ENCODE measurements at regions not wholly inside any gene's neighbourhood (a gene's known extent, or its start where the extent isn't known, plus 50 kb on each side); places are given as distances from the start of the nearest gene placed in this dataset.

- CTCF ChIA-PET, result no interaction called here
- Histone ChIP-seq H3K4me1 (ENCODE audit: control extremely low read depth in 1 of 4, control insufficient read depth in 4 of 4, insufficient read depth in 4 of 4, low read length in 3 of 4) (no peaks in the 10 kb centered on the region), H3K27me3 (replicated peaks in 2 of 5; ENCODE audit: control insufficient read depth in 4 of 5, insufficient read depth in 5 of 5, low read length in 4 of 5) (peaks cover 0 to 13% (median 0%) of the 10 kb centered on the region in 5 experiments), H3K4me3 (ENCODE audit: control insufficient read depth in 1 of 7, extremely low read depth in 1 of 7, insufficient read depth in 4 of 7, low read depth in 2 of 7, low read length in 6 of 7) (no peak overlapping the region), H3K27ac (ENCODE audit: insufficient read depth in 1 of 2, low read depth in 1 of 2, low read length in 2 of 2, poor library complexity in 1 of 2, severe bottlenecking in 2 of 2) (no peak overlapping the region), H3K36me3 (ENCODE audit: control insufficient read depth in 4 of 4, insufficient read depth in 4 of 4, low read length in 3 of 4) (no peaks in the 10 kb centered on the region), H3K9me3 (ENCODE audit: control extremely low read depth in 1 of 5, control insufficient read depth in 4 of 5, insufficient read depth in 2 of 5, low read depth in 1 of 5, low read length in 4 of 5) (no peaks in the 10 kb centered on the region)
- no peak for DNase-seq
- WGBS (ENCODE audit: insufficient coverage), result 76% methylated on average over 7 of the region's 11 CpGs
- POLR2A ChIA-PET, result no interaction called here
Measured at GRCh38 chr1:5311634-5312292, 657.4 kb downstream of the AJAP1 start.

GRCh38 chr1:5311147-5311546 is 656.7 kb downstream of the AJAP1 start:
- Histone ChIP-seq H3K27me3 (replicated peaks in 2 of 5; ENCODE audit: control insufficient read depth in 4 of 5, insufficient read depth in 5 of 5, low read length in 4 of 5) (peaks cover 0 to 11% (median 0%) of the 10 kb centered on the region in 5 experiments), H3K36me3 (ENCODE audit: control insufficient read depth in 4 of 4, insufficient read depth in 4 of 4, low read length in 3 of 4) (no peaks in the 10 kb centered on the region), H3K9me3 (ENCODE audit: control extremely low read depth in 1 of 5, control insufficient read depth in 4 of 5, insufficient read depth in 2 of 5, low read depth in 1 of 5, low read length in 4 of 5) (no peaks in the 10 kb centered on the region), H3K4me1 (ENCODE audit: control extremely low read depth in 1 of 4, control insufficient read depth in 4 of 4, insufficient read depth in 4 of 4, low read length in 3 of 4) (no peaks in the 10 kb centered on the region), H3K4me3 (ENCODE audit: control insufficient read depth in 1 of 7, extremely low read depth in 1 of 7, insufficient read depth in 4 of 7, low read depth in 2 of 7, low read length in 6 of 7) (no peak overlapping the region), H3K27ac (ENCODE audit: insufficient read depth in 1 of 2, low read depth in 1 of 2, low read length in 2 of 2, poor library complexity in 1 of 2, severe bottlenecking in 2 of 2) (no peak overlapping the region)
- WGBS (ENCODE audit: insufficient coverage), result 76% methylated on average over 12 of the region's 12 CpGs
- POLR2A ChIA-PET, result no interaction called here
- CTCF ChIA-PET, result no interaction called here
- no peak for DNase-seq

GRCh38 chr1:5308249-5308648 is 653.8 kb downstream of the AJAP1 start:
- POLR2A ChIA-PET, result no interaction called here
- CTCF ChIA-PET, result no interaction called here

DNA sequence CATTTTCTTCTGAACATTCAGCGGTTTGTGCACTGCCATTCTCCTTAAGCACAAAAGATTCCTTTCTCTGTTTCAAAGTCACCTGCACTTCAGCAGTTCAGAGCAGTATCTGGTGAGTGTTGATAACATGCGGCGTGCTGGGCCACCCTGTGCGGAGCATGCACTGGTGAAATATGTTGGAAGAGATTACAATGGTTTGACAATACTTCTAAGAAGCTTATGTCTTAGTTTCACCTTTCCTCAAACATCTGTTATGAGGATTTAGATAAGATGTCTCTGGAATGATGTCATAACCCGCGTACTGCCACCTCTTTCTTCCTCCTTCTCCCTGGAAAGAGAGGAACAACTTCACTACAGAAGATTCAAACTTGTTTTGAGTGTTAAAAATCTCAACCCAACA is 650.3 kb downstream of the AJAP1 start:
- no CpG with 5 or more reads among the region's 6 CpGs for WGBS (ENCODE audit: insufficient coverage)
- H3K36me3 ChIP-seq (ENCODE audit: control insufficient read depth in 4 of 4, insufficient read depth in 4 of 4, low read length in 3 of 4), result no peaks in the 10 kb centered on the region
- H3K4me1 ChIP-seq (ENCODE audit: control extremely low read depth in 1 of 4, control insufficient read depth in 4 of 4, insufficient read depth in 4 of 4, low read length in 3 of 4), result no peaks in the 10 kb centered on the region
- no peaks in the 10 kb centered on the region for H3K9me3 ChIP-seq (ENCODE audit: control extremely low read depth in 1 of 5, control insufficient read depth in 4 of 5, insufficient read depth in 2 of 5, low read depth in 1 of 5, low read length in 4 of 5)
- DNase-seq, result no peak
- peaks cover 0 to 4% (median 0%) of the 10 kb centered on the region in 5 experiments for H3K27me3 ChIP-seq (replicated peaks in 2 of 5; ENCODE audit: control insufficient read depth in 4 of 5, insufficient read depth in 5 of 5, low read length in 4 of 5)
- ChIA-PET POLR2A (no interaction called here), CTCF (no interaction called here)
- H3K27ac ChIP-seq (ENCODE audit: insufficient read depth in 1 of 2, low read depth in 1 of 2, low read length in 2 of 2, poor library complexity in 1 of 2, severe bottlenecking in 2 of 2), result no peak overlapping the region
- no peak overlapping the region for H3K4me3 ChIP-seq (ENCODE audit: control insufficient read depth in 1 of 7, extremely low read depth in 1 of 7, insufficient read depth in 4 of 7, low read depth in 2 of 7, low read length in 6 of 7)

More at GRCh38 chr1:5308249-5308648, 653.8 kb downstream of the AJAP1 start:
- Histone ChIP-seq H3K27ac (ENCODE audit: insufficient read depth in 1 of 2, low read depth in 1 of 2, low read length in 2 of 2, poor library complexity in 1 of 2, severe bottlenecking in 2 of 2) (no peak overlapping the region), H3K4me3 (ENCODE audit: control insufficient read depth in 1 of 7, extremely low read depth in 1 of 7, insufficient read depth in 4 of 7, low read depth in 2 of 7, low read length in 6 of 7) (no peak overlapping the region), H3K9me3 (ENCODE audit: control extremely low read depth in 1 of 5, control insufficient read depth in 4 of 5, insufficient read depth in 2 of 5, low read depth in 1 of 5, low read length in 4 of 5) (no peaks in the 10 kb centered on the region), H3K27me3 (replicated peaks in 2 of 5; ENCODE audit: control insufficient read depth in 4 of 5, insufficient read depth in 5 of 5, low read length in 4 of 5) (peaks cover 0 to 15% (median 0%) of the 10 kb centered on the region in 5 experiments), H3K4me1 (ENCODE audit: control extremely low read depth in 1 of 4, control insufficient read depth in 4 of 4, insufficient read depth in 4 of 4, low read length in 3 of 4) (no peaks in the 10 kb centered on the region), H3K36me3 (ENCODE audit: control insufficient read depth in 4 of 4, insufficient read depth in 4 of 4, low read length in 3 of 4) (no peaks in the 10 kb centered on the region)
- WGBS (ENCODE audit: insufficient coverage), result 88% methylated on average over 4 of the region's 6 CpGs
- DNase-seq, result no peak

- peaks cover 0 to 7% (median 0%) of the 10 kb centered on the region in 5 experiments for H3K27me3 ChIP-seq (replicated peaks in 2 of 5; ENCODE audit: control insufficient read depth in 4 of 5, insufficient read depth in 5 of 5, low read length in 4 of 5)
- H3K27ac ChIP-seq (ENCODE audit: insufficient read depth in 1 of 2, low read depth in 1 of 2, low read length in 2 of 2, poor library complexity in 1 of 2, severe bottlenecking in 2 of 2), result no peak overlapping the region
- no peak for DNase-seq
- H3K9me3 ChIP-seq (ENCODE audit: control extremely low read depth in 1 of 5, control insufficient read depth in 4 of 5, insufficient read depth in 2 of 5, low read depth in 1 of 5, low read length in 4 of 5), result no peaks in the 10 kb centered on the region
- POLR2A ChIA-PET, result no interaction called here
- no peaks in the 10 kb centered on the region for H3K4me1 ChIP-seq (ENCODE audit: control extremely low read depth in 1 of 4, control insufficient read depth in 4 of 4, insufficient read depth in 4 of 4, low read length in 3 of 4)
- H3K4me3 ChIP-seq (ENCODE audit: control insufficient read depth in 1 of 7, extremely low read depth in 1 of 7, insufficient read depth in 4 of 7, low read depth in 2 of 7, low read length in 6 of 7), result no peak overlapping the region
- CTCF ChIA-PET, result no interaction called here
- no peaks in the 10 kb centered on the region for H3K36me3 ChIP-seq (ENCODE audit: control insufficient read depth in 4 of 4, insufficient read depth in 4 of 4, low read length in 3 of 4)
- WGBS (ENCODE audit: insufficient coverage), result 98% methylated on average over 5 of the region's 6 CpGs
Measured at GRCh38 chr1:5298376-5298775, 644.0 kb downstream of the AJAP1 start.

- ChIA-PET POLR2A (no interaction called here), CTCF (no interaction called here)
- 100% methylated on average over 1 of the region's 1 CpG for WGBS (ENCODE audit: insufficient coverage)
- H3K4me3 ChIP-seq (ENCODE audit: control insufficient read depth in 1 of 7, extremely low read depth in 1 of 7, insufficient read depth in 4 of 7, low read depth in 2 of 7, low read length in 6 of 7), result no peak overlapping the region
- H3K27ac ChIP-seq (ENCODE audit: insufficient read depth in 1 of 2, low read depth in 1 of 2, low read length in 2 of 2, poor library complexity in 1 of 2, severe bottlenecking in 2 of 2), result no peak overlapping the region
- peaks cover 0 to 7% (median 0%) of the 10 kb centered on the region in 5 experiments for H3K27me3 ChIP-seq (replicated peaks in 2 of 5; ENCODE audit: control insufficient read depth in 4 of 5, insufficient read depth in 5 of 5, low read length in 4 of 5)
- no peaks in the 10 kb centered on the region for H3K4me1 ChIP-seq (ENCODE audit: control extremely low read depth in 1 of 4, control insufficient read depth in 4 of 4, insufficient read depth in 4 of 4, low read length in 3 of 4)
- H3K9me3 ChIP-seq (ENCODE audit: control extremely low read depth in 1 of 5, control insufficient read depth in 4 of 5, insufficient read depth in 2 of 5, low read depth in 1 of 5, low read length in 4 of 5), result no peaks in the 10 kb centered on the region
- no peaks in the 10 kb centered on the region for H3K36me3 ChIP-seq (ENCODE audit: control insufficient read depth in 4 of 4, insufficient read depth in 4 of 4, low read length in 3 of 4)
- no peak for DNase-seq
Measured at GRCh38 chr1:5297886-5298239, 643.5 kb downstream of the AJAP1 start.

- H3K4me1 ChIP-seq (ENCODE audit: control extremely low read depth in 1 of 4, control insufficient read depth in 4 of 4, insufficient read depth in 4 of 4, low read length in 3 of 4), result no peaks in the 10 kb centered on the region
- H3K27ac ChIP-seq (ENCODE audit: insufficient read depth in 1 of 2, low read depth in 1 of 2, low read length in 2 of 2, poor library complexity in 1 of 2, severe bottlenecking in 2 of 2), result no peak overlapping the region
- ChIA-PET CTCF (no interaction called here), POLR2A (no interaction called here)
- no peaks in the 10 kb centered on the region for H3K9me3 ChIP-seq (ENCODE audit: control extremely low read depth in 1 of 5, control insufficient read depth in 4 of 5, insufficient read depth in 2 of 5, low read depth in 1 of 5, low read length in 4 of 5)
- H3K36me3 ChIP-seq (ENCODE audit: control insufficient read depth in 4 of 4, insufficient read depth in 4 of 4, low read length in 3 of 4), result no peaks in the 10 kb centered on the region
- peaks cover 0 to 7% (median 0%) of the 10 kb centered on the region in 5 experiments for H3K27me3 ChIP-seq (replicated peaks in 2 of 5; ENCODE audit: control insufficient read depth in 4 of 5, insufficient read depth in 5 of 5, low read length in 4 of 5)
- DNase-seq, result no peak
- 91% methylated on average over 8 of the region's 9 CpGs for WGBS (ENCODE audit: insufficient coverage)
- H3K4me3 ChIP-seq (ENCODE audit: control insufficient read depth in 1 of 7, extremely low read depth in 1 of 7, insufficient read depth in 4 of 7, low read depth in 2 of 7, low read length in 6 of 7), result no peak overlapping the region
Measured at GRCh38 chr1:5297180-5297885, 642.9 kb downstream of the AJAP1 start.
